HUDEP-2 (cell line): ENCODE measurements at regions not wholly inside any gene's neighbourhood (a gene's known extent, or its start where the extent isn't known, plus 50 kb on each side); places are given as distances from the start of the nearest gene placed in this dataset.

ENCODE experiments used
- DNase-seq, 76 experiments: peaks; one replicate each; lab custom pipeline; 2025; ENCODE audit not compliant: unreplicated experiment in 76 of 76; lab: John Stamatoyannopoulos, UW

GRCh38 chr3:154776549-154777225 lies 303.4 kb upstream of the MME start:
- DNase-seq, result no peak

DNA sequence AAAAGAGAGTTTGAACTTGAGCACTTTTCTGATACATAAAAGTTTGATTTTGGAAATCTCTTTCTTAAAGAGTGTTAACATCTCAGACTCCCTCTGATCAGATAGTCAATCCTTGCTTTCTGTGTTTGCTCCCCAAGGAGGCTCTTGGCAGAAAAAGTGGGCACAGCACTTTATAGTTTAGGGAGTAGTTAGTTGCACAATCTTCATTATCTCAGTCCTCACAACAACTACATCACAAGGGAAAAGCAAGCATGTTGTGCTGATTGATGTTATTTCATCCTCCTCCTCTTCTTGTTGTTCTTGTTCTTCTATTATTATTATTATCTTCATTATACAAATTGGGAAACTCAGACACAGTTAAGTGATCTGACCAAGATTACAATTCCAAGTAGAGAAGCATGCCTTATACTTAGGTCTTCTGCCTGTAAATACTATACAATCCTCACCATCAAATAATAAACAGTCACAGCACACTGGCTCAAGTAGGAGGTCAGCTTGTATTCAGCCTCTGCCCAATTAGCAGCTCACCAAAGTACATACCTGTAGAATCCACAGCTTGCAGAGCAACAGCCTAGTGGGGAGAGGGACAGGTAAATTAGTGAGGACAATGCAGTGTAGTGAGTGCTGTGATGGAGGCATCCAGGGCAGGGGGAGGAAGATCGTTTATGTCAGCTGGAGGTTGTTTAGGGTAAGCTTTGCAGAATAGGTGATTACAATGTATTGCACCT lies 304.1 kb upstream of the MME start:
- no peak for DNase-seq

GRCh38 chr3:154766765-154767503 lies 313.2 kb upstream of the MME start:
- no peak for DNase-seq

GRCh38 chr3:154764856-154765640 lies 315.1 kb upstream of the MME start:
- no peak for DNase-seq

GRCh38 chr3:154762486-154762885 lies 317.6 kb upstream of the MME start:
- DNase-seq, result no peak

DNA sequence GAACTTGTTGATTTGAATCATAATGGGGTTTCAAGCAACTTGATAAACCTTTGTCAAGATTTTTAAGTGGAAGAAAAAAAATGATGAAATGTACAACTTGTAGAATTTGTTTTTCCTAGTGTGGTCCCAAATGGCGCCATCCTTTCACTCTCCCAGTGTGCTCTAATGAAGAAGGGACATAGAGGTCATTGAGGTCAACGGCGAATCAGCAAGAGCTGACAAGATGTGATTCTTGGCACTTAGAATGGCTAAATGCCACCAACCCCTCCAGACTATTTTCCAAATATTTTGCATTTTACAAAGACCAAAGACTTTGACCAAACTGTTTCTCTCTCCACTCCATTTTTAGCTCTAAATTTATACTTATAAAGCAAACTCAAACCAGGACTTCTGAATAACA lies 320.2 kb upstream of the MME start:
- no peak for DNase-seq

GRCh38 chr3:154758109-154758868 lies 321.8 kb upstream of the MME start:
- peak in 6 of 76 experiments; percentile 1 to 16 (median 6) for DNase-seq

DNA sequence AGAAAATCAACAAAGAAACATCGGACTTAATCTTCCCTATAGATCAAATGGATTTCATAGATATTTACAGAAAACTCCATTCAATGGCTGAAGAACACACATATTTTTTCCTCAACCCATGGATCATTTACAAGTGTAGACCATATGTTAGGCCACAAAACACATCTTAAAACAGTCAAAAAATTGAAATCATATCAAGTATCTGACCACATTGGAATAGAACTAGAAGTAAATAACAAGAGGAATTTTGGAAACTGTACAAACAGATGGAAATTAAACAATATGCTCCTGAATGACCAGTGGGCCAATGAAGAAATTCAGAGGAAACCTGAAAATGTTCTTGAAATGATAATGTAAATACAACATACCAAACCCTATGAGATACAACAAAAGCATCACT lies 323.1 kb upstream of the GPR149 start:
- no peak for DNase-seq

DNA sequence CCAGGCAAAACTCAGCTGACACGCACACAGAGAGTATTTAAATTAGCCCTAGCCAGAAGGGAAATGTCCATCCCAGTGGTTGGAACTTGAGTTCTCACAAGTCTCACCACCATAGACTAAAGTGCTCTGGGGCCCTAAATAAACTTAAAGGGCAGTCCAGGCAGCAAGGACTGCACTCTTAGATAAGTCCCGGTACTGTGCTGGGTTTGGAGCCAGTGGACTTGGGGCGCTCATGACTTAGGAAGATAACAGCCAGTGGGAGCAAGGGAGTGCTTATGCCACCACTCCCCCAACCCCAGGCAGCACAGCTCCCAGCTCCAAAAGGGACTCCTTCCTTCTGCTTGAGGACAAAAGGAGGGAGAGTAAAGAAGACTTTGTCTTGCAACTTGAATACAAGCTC lies 319.5 kb upstream of the GPR149 start:
- DNase-seq, result peak in 1 of 76 experiments; percentile 6

GRCh38 chr3:154745929-154746328 lies 315.9 kb upstream of the GPR149 start:
- no peak for DNase-seq

DNA sequence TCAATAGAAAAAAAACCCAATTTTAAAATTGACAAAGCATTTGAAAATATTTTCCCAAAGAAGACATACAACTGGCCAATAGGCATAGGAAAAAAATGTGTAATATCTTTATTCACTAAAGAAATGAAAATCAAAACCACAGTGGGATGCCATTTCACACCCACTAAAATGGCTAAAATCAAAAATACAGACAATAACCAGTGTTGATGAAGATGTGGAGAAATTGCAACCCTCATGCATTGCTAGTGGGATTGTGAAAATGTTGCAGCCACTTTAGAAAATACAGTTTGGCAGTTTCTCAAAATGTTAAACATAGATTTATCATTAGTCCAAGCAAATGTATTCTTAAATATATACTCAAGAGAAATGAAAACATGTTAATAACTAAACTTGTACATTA lies 315.1 kb upstream of the GPR149 start:
- no peak for DNase-seq

DNA sequence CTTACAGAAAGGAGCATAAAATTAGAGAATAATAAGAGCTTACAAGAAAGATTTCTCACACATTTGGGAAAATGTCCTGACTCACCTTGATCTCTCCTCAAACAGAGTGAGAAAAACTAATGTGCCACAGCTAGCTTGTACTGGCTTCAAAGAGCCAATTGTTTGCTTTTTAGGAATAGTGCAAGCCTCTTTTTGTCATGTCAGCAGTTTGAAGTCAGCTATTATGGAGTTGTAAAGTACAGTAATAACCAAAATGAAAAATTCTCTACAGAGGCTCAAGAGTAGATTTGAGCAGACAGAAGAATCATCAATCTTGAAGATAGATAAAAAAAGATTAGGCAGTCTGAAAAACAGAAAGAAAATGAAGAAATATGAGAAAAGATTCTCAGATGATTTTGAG lies 313.4 kb upstream of the GPR149 start:
- DNase-seq, result no peak

DNA sequence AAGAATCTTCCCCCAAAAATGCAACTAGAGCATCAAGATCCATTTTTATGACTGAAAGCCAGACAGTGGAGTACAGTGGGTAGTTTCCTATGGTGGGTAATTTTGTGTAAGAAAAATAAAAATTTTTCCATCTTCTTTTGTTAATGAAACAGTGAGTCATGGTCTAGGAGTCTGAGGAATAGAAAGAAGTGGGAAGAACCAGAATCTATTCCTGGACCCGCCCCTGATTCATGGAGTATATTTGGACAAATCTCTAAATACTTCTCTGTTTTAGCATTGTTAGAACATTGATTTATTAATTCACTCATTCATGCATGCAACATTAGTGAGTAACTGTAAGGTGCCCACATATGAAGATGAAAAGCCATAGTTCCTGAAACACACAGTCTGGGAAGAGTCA lies 304.5 kb upstream of the GPR149 start:
- no peak for DNase-seq

GRCh38 chr3:154730186-154730585 lies 300.2 kb upstream of the GPR149 start:
- no peak for DNase-seq

DNA sequence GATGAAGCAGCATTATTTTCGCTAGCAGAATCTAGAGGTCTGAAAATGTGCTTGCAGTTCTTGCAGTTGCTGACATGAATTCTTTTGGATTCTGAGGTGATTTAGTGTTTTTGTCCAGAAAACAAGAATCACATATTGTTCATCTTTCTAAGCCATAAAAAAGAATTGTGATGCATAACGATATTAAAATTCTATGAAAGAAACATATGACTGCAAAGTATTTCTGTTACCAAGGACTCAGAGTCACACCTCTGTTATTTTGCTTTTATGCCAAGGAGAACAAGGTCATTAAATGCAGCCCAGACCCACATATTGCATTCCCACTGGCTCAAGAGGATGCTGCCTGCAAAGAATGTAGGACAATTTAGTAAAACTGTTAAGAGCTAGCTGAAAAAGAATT lies 299.8 kb upstream of the GPR149 start:
- no peak for DNase-seq

DNA sequence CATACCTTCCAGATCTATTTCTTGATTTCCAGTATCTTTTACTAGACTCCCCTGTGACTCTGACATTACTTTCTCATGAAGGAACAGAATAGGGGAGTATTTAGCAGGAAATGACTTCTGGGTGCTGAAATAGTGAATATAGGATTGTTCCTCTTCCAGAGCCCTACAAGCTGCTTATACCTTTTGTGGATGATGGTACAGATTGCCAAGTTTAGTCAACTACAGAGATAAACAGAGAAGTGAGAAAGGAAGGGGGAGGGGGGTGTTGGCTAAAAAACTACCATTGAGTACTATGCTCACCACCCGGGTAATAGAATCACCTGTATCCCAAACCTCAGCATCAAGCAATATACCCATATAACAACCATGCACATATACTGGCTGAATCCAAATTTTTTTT lies 298.3 kb upstream of the GPR149 start:
- no peak for DNase-seq

- no peak for DNase-seq
These were observed 290.9 kb upstream of the GPR149 start for GRCh38 chr3:154720921-154721320.

DNA sequence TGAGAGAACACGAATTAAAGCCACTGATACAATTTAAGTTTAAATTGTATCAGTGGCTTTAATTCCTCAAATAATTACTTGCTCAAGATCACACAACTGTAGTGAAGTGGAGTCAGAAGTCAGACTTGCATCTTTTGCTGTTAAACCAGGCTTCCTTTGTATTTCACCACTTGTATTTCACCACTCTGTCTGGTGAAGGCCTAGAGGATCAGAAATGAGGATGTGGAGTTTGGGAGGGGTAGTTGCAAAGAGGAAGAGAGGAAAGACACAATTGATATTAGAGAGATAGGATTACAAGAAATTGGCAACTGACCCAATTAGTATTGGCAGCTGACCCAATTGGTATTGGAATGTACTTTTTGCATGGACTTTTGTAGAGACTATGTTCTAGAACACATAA lies 288.1 kb upstream of the GPR149 start:
- no peak for DNase-seq

- no peak for DNase-seq
These were observed 286.2 kb upstream of the GPR149 start for GRCh38 chr3:154716170-154716569.

DNA sequence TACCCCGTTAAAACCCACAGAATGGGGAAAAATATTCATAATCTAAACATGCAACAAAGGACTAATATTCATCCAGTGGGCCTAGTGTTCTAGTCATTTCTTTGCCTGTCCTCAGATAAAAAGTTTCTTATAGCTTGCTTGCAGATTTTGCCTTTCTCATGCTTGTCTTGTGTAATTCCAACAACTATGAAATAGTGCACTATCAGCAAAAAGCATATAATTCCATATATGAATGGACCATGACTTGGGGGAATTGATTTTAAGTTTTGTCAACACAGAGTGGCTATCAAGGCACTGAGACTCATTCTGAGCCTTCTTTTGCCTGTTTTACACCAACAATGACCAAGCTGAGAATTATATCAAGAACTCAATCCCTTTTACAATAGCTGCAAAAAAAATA lies 278.6 kb upstream of the GPR149 start:
- DNase-seq, result no peak
